T-helper 2 cell treated with Interferon-gamma antibody and Interleukin-4, amounts not matched to agents 100 ng/mL and 5 ng/mL, for 36 hours (primary cell): ENCODE measurements at regions not wholly inside any gene's neighbourhood (a gene's known extent, or its start where the extent isn't known, plus 50 kb on each side); places are given as distances from the start of the nearest gene placed in this dataset.

Experiments used
- intact Hi-C: fragments of 100-400 bp; cut with micrococcal nuclease; formaldehyde crosslinking; loops from one replicate; pipeline ENCODE4 v1.15.1; 2023

DNA sequence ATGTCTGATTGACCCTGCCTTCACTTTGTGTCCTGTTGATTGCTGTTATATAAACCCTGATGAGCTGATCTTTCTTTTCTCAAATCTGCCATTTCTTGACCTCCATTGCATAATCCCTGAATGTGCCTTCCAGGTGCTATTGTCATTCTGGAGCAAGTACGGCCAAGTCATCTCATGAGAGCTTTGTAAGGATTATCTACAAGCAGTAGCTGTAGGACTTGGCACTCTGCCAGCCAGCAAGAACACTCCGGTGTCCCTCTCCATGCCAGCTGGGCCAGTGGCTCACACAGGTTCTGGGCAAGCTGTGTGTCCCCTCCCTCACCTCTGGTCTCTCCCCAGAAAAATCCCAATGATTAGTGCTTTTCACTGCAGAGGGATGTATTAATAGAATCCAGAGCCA is 348.1 kb downstream of the FOXO1 start:
- intact Hi-C loops = loop anchor here (5.0 kb wide), 2 partner anchors 69 to 131 kb away; no protein-coding TSS in a partner anchor

DNA sequence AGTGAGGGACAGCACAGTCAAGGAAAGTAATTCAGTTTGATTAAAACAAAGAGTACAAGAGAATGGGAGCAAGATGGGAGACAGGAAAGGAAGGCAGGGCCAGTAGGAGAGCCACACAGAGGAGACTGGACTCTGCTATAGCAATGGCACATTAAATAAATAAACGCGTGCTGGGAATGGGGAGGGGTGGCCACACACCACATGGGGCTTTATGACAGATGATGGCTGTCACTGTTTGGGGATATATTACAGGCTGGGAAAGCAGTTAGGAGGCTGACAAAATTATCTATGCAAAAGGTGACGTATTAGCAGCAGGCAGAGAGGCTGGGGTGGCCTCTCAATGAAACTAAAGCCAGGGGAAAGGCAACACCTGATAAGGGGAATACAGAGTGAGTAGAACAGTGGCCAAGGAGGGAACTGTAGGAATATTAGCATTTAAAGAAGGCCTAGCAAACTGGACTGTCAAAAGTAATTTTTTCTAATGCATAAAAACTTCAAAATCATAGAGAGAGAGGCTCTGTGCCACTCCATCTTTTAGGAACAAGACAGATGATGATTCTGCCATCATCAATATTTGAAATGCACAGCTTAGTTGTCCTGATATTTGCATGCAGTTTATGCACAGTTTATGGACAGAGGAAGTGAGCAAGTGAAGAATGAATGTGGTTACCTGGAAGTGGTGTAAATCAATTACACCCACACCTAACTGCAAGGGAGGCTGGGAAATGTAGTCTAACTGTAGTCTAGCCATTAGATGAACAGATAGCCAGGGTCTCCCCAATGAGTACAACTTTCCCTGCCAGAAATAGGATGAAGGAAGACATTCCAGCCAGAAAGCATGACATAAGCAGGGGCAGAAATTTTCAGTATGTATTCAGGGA is 346.5 kb downstream of the FOXO1 start:
- intact Hi-C loops = loop anchor here (5.0 kb wide), 2 partner anchors 67 to 133 kb away; no protein-coding TSS in a partner anchor

DNA sequence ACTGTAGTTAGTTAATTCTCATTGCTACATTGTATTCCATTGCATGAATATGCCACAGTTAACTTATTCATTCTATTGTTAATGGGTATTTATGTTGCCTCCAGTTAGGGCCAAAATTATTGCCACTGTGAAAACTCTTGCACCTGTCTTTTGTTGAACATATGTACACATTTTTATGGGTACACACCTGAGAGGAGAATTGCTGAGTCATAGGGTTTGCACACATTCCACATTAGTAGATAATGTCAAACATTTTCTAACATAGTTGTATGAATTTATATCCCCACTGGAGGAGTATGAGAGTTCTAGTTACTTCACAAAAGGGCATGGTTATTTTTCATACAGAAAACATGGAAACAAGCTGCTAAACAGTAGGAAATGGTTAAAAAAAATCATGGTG is 338.4 kb downstream of the FOXO1 start:
- intact Hi-C loops = no loop called here

DNA sequence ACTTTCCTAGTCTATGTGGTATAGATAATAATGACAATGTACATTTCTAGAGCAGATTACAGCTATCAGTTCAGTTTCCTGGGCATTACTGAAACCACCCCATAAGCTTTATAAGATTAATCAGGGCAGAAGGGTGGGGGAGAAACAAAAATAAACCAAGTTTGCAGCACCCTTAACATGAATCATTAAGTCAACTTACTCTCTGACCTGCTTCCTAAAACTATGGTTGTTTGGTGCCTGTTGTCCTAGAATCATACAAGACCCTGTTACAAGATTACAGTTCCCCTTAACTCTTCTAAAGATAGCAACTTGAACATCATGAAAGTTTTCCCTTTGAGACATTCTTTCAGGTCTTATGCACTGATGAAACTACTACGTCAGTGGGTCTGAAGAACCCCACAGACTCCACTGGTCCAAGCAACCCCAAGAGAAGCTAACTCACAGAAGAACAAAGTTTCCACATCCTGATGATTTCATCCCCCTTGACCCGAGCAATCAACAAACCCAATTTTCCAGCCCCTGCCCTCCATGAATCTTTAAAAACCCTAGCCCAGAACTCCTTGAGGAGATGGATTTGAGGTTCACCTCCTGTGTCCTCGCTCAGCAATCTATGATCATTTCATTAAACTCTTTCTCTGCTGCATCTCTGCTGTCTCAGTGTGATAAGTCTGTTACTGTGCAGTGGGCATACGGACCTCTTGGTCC is 336.5 kb downstream of the FOXO1 start:
- intact Hi-C loops = no loop called here

DNA sequence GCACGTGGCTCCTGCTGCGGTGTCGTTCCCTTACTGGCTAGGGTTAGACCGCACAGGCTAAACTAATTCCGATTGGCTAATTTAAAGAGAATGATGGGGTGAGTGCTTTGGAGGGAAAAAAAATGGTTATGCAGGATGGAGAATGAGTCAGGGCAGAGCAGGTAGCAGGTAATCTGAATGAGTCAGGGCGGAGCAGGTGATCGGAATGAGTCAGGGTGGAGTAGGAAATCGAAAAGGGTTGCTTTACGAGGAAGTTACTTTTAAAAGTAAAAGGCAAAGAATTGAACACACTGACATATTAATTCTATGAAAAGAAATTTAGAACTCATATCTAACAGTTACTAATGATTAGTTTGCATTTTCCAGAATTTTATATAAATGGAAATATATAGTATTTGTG is 335.5 kb downstream of the FOXO1 start:
- intact Hi-C loops = no loop called here

DNA sequence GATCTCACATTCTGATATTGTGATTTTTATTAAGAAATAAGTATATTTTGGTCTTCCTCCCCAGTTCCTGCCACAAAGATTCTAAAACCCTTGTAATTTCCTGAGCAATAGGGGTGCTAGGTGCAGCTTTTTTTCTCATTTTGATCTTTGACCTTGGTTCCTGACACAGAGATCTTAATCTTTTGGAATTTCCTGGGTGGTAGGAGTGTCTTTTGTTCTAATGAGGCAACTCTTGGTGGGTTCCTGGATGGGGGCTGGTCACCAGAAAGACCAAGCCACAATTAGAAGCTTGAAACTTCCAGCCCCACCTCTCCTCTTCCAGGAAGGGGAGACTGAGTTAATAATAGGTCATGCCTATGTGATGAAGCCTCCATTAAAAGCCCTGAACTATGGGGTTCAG is 334.6 kb downstream of the FOXO1 start:
- intact Hi-C loops = no loop called here

DNA sequence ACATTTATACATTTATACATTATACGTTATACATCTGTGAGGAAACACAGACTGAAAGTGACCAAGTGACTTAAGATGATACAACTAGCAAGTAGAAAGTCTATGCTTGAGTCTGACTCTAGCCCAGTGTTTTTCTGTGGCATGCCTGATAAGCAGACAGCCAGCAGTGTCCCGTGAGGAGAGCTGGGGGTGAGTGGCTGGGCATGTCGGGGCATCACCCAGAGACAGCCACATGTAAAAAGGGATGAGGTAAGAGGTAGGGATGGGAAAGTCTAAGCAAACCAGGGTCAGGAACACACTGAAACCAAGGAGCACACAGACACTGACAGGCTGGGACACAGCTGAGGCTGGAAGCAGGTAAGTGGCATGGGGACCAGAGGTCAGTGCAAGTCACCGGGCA is 333.2 kb downstream of the FOXO1 start:
- intact Hi-C loops = no loop called here

DNA sequence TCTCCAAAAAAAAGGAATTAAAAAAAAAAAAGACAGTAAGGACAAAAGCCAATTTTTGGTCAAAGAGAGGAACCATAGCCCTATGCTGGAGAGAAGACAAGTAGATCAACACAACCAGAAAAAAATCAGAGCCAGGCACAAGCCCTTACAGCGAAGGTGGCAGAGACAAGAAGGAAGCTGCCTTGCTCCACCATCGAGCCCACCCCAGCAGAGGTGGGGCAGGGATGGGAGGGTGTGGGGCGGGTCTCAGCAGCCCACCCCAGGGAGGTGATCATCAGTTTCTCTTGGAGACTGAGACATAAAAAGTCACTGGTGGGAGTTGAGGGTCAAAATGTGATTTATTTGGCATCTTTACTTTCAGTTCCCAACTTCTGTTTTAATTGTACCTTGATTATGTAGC is 332.4 kb downstream of the FOXO1 start:
- intact Hi-C loops = no loop called here

DNA sequence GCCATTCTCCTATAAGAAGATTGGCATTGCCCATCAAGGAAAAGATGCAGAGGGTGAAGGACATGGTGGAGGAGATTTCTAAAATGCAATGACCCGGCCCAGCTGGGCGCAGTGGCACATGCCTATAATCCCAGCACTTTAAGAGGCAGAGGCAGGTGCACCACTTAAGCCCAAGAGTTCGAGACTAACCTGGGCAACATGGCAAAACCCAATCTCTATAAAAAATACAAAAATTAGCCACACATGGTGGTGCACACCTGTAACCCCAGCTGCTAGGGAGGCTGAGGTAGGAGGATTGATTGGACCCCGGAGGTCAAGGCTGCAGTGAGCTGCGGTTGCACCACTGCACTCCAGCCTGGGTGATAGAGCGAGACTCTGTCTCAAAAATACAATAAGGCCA is 331.8 kb downstream of the FOXO1 start:
- intact Hi-C loops = no loop called here

DNA sequence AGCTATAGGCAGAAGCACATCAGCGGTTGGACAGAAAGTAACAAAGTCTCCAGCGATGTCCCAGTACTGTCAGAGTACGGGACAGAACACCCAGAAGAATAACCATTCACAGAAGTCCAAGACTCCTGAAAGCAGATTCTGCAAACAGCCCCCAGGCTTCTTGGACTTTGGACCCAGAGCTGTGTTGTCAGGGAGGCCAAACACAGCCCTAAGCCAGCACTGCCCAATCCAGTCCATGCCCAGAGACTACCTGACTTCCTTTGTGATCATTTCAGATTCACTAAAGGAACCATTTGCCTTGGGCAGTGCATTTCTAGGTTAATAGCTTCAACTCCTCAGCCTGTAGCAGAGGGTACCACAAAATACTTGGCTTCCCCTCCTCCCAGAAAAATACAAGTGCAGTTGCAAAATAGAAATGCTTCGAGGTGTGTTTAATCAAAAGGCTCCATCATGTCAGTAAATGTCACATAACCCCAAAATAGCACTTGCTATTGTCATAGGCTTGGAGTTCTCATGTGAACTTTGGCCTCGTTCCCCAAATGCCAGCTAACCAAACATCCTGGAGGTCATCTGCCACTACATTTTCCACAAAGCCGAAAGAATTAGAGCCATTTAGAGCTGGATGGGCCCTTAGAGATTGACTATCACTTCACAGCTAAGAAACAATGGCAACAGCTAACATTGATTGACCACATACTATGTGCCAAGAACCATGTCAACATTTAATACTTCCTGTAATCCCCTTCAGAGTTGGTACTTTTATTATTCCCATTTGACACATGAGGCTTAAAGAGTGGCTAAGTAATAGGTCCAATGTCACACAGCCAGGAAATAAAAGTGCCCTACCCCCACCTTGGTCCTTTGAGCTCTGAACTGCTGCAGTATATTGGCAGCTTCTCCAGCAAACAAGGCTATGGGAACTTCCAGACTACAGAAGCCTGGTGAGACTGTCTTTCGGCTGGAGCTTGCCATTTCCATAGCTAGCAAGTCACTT is 329.9 kb downstream of the FOXO1 start:
- intact Hi-C loops = no loop called here

DNA sequence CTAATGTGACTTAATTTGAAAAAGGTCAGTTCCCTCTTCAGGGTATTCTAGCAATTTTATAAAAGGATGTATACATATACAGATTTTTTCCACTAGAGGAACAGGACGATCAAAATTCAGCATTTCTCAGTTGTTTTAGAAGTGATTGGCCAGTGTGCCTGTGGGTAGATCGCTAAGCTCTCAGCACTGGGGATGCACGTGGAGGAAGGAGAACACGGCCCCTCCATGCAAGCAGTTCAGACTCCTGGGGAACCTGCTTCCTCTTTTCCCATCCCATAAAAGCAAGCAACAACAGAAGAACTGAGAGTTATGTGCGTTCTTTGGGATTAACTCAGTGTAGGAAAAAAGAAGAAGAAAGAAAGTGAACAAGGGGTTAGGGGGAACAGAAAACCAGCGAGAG is 328.8 kb downstream of the FOXO1 start:
- intact Hi-C loops = no loop called here

DNA sequence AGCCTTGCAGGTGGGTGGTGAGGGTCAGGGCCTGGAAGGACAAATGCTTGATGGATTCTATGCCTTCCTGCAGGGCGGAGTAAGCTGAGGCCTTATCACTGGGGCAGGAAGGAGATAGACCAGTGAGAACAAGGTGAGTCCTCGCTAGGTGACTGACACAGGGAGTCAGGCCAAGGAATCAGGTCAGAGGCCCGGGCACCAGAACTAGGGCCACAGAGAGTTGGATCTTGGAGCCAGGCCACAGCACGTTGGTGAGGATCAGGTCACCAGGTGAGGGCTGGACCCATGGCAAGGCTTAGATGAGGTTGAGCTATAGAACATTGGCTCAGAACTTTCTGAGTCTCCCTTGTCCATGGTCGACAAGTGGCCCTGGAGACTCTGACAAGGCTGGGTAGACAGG is 328.2 kb downstream of the FOXO1 start:
- intact Hi-C loops = no loop called here

DNA sequence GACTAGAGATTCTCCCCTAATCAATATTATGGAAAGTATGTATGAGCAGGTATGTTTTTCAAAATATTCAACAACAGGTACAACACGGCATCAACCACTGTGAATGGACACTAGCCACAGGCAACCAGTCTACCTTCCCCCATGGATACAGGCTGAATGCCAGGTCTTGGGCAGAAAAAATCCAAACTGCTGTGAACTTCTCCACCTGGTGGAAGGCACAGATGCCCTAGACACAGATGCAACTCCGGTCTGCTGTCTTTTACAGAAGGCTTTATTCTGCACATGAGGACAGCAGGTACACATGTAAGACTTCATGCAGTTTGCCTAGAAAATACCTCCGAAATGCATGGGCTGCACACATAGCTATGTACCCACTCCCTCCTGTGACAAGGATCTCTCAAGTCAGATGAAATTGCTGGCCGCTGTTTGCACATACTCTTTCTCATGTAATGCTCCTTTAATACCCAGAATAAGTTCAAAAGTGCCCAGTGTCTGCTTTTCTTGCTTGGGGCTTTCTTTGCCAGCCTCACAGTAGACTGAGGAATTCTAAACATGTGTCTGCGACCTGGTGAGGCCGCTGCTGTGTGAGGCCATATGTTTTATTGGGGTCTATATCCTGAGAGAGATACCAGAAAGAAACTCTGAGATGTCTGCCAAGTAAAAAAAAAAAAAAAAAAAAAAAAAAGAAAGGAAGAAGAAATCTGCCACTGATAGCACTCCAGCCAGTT is 325.9 kb downstream of the FOXO1 start:
- intact Hi-C loops = no loop called here

DNA sequence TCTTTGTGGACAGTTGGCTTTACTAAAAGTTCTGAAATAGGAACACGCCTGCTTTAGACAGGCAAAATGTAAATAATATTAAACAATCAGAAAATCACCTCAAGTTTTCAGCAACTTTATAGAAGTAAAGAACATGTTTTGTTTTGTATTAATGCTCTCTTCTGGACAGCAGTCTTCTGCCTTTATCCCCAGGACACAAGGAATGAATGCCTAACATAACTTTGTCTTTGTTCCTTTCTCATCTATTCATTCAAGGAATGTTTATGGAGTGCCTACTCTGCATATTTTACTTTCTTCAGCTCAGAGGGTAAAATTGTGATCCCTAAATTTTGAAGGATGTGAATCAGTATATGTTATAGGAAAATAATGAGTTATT is 325.4 kb downstream of the FOXO1 start:
- intact Hi-C loops = no loop called here

DNA sequence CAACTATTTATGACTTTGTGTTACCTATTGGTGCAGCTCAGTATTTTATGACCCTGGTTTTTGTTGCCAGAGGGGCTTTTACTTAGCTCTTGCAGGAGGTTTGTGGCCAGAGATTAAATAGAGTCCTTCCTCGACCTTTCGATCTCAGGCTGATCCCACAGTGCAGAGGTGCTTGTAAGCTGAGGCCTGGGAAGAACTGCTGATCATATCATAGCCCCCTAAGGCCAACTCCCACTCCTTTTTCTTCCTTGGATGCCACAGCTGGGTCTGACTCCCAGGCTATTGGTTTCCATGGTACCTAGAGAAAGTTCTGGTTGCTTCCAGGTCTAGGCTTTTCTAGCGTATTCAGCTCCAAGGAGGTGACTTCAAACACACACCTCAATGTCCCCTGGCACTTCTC is 324.9 kb downstream of the FOXO1 start:
- intact Hi-C loops = no loop called here

DNA sequence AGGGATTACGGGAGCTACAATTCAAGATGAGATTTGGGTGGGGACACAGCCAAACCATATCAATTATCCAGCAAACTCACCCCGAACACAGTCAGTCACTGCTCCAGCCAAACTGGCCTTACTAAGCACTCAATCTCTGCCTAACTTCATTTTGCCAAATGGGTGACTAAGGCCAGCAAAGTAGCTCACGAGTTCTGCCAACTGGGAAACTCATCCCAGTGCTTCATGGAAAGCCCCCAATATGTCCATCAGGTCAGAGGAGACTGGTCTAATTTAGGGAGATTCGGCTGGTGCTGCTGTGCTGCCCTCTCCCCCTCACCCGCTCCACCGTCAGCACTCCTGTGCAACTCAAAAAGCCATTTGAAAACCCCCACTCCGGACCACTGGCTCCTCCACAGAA is 324.0 kb downstream of the FOXO1 start:
- intact Hi-C loops = no loop called here

DNA sequence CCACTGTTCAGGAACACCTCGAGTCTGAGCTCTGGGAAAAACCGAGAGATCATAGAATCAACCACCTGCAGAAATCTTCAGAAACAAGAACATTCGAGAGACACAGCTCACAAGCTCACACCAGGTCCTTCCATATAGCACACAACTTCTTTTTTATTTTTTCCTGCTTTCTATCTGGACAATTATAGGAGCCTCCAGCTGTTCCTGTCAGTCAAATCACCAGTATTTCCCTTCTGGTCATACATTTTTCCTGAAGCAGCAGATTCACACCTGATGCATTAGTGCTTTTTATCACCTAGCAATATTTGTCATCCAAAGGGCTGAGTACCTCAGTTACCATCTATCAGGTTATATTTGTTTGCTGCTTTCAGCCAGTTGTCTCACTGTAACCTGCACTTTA is 323.5 kb downstream of the FOXO1 start:
- intact Hi-C loops = no loop called here

DNA sequence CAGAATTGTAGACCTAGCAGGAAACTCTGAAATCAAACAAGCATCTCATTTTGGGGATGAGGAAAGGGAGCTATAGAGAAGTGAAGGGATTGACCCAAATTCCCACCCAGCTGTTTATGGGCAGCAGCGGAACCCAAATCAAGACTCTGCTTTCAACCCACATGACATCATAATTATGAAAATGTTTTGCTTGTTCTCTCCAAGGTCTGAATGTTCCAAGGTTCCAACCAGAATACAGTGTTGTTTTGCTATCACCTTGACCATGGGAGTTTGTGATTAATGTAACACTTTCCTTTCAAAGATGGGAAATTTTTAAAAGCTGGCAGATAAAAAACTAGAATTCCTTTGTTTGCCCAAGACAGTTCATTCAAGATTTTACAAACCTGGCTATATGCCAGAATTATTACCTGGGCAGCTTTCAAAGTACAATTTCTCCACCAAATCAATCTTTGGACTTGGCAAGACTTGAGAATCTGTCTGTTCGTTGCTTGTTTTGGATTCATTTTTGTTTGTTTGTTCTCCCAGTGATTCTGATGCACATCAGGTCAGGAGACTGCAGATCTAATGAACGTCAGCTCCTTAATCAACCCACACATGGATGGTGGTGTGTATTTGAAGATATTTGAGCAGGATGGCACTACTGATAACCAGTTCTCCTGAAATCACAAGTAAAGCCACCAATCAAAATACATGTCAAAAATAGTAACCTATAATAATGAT is 322.7 kb downstream of the FOXO1 start:
- intact Hi-C loops = no loop called here

DNA sequence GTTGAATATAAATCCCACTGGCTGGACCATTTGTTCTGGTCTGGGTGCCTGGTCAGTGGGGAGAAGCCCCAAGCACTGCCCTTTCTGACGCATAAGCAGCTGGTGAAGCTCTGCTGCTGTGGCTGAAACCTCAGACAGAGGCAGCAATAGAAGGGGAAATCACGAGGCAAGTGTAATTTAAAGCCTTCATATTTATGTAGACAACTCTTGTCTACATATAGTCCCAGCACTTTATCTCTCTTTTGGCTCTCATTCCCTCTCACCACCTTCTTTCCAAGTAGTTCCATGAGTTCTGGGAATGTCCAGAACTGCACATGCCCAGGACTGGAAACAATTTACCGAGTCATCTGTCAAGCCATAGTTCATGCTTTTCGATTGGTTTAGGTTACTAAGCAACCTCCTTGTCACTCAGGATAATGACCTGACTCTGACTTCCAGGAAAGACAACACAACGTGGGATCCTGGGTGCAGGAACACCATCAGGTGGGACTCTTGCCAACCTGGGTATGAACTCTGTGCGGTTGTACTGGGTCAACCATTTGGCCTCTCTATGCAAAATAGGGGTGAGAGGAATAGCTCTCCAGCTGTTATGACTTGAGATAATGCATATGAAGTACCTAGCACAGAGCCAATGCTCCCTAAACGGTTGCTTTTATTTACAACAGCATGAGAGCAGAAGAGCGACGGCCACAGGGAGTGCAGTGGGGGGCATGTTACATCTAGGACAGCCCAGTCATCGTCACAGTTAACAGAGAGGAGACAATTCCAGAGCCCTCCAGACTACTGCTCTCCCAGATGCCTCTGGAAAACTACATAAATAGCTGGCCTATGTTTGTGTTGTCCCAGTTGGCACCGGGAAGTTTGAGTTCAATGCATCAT is 321.9 kb downstream of the FOXO1 start:
- intact Hi-C loops = no loop called here
